Esophagus muscularis mucosa (tissue), 4 donors: ENCODE measurements at regions not wholly inside any gene's neighbourhood (a gene's known extent, or its start where the extent isn't known, plus 50 kb on each side); places are given as distances from the start of the nearest gene placed in this dataset.
A peak's percentile ranks its signal among the peaks of the same experiment; 100 is the strongest.

ENCODE experiments used
- DNase-seq: peaks from one replicate; pipeline ENCODE4 v3.0.0-alpha.2; 2017; ENCODE audit errors: extremely low spot score
- H3K27ac ChIP-seq, 4 donors: fragments of 200-600 bp; sonication (generic); replicated peaks in 1 of 4; 1 replicate in 3 of 4; 2 replicates in 1 of 4; pipeline ENCODE4 v1.5.1; 2016 to 2019; ENCODE audit warnings: mild to moderate bottlenecking in 1 of 4
- H3K27me3 ChIP-seq, 4 donors: fragments of 200-600 bp; sonication (generic); one replicate each; pipeline versions ENCODE4 v1.5.1 to v1.6.0; 2016 to 2019
- H3K36me3 ChIP-seq, 4 donors: fragments of 200-600 bp; sonication (generic); one replicate each; pipeline ENCODE4 v1.5.1; 2016 to 2019
- H3K4me1 ChIP-seq, 4 donors: fragments of 200-600 bp; sonication (generic); one replicate each; pipeline ENCODE4 v1.5.1; 2016 to 2019
- H3K4me3 ChIP-seq, 4 donors: fragments of 200-600 bp; sonication (generic); 1 replicate in 2 of 4; 2 replicates in 2 of 4; pipeline ENCODE4 v1.5.1; 2016 to 2019; ENCODE audit warnings: mild to moderate bottlenecking in 4 of 4, moderate library complexity in 1 of 4
- H3K9me3 ChIP-seq, 4 donors: fragments of 200-600 bp; sonication (generic); 1 replicate in 3 of 4; 2 replicates in 1 of 4; pipeline ENCODE4 v1.5.1; 2016 to 2019
- CTCF ChIP-seq, 3 experiments: fragments of 200-600 bp in 2 of 3; fragments of 450-650 bp in 1 of 3; sonication (generic) in 2 of 3; IDR thresholded peaks; one replicate each; pipeline ENCODE4 v1.5.1; 2017 to 2019; ENCODE audit warnings: antibody characterized with exemption in 3 of 3, mild to moderate bottlenecking in 2 of 3, moderate library complexity in 1 of 3
- EP300 ChIP-seq: sonication (generic); formaldehyde crosslinking; IDR thresholded peaks from one replicate; pipeline ENCODE4 v1.6.1; 2017; ENCODE audit warnings: antibody characterized with exemption
- POLR2A ChIP-seq: fragments of 450-650 bp; IDR thresholded peaks from one replicate; pipeline ENCODE4 v1.6.1; 2017; ENCODE audit warnings: antibody characterized with exemption, moderate library complexity, mild to moderate bottlenecking, low read depth
- POLR2AphosphoS5 ChIP-seq, 2 donors: sonication (generic); formaldehyde crosslinking; IDR thresholded peaks; one replicate each; pipeline ENCODE4 v1.6.1; 2017; ENCODE audit warnings: antibody characterized with exemption in 2 of 2
- WGBS: methylation state at CpG from one replicate; pipeline ENCODE4 v1.1.5; 2018; 5-methylcytosine and 5-hydroxymethylcytosine counted together
- intact Hi-C: fragments of 100-400 bp; cut with DNase I; formaldehyde crosslinking; loops from one replicate; pipeline ENCODE4 v1.15.1; 2023

DNA sequence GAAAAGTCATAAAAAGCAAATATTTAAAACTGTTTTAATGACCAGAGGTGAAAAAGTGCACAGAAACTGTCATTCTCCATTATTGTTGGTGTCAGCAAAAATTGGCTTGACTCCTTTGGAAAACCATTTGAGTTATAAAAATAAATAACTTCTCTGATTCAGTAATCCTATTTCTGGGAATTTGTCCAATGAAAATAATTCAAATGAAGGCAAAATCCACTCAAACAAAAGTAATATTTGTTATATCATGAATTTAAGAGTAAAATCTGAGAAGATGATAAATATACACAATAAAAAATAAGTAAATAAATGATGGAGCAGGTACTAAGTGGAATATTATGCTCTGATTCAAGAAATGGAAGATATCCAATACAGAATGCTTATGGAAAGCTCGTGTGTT is 326.6 kb upstream of the KLF6 start:
- Histone ChIP-seq H3K4me3 (no peak overlapping the region), H3K4me1 (peaks cover 0 to 15% (median 4%) of the 10 kb centered on the region in 4 donors), H3K9me3 (peaks cover 0 to 2% (median 0%) of the 10 kb centered on the region in 4 donors), H3K36me3 (no peaks in the 10 kb centered on the region), H3K27ac (no peak overlapping the region), H3K27me3 (no peaks in the 10 kb centered on the region)
- intact Hi-C loops, result loop anchor here (10.0 kb wide), 1 partner anchor 137 kb away; no protein-coding TSS in a partner anchor
- no peak for TF ChIP-seq POLR2A
- TF ChIP-seq POLR2AphosphoS5 (IDR thresholded peaks at IDR 0.05), result no peak
- no peak for TF ChIP-seq EP300
- no peak for TF ChIP-seq CTCF (IDR thresholded peaks at IDR 0.05)
- no peak for DNase-seq
- 41% methylated on average over 1 of the region's 1 CpG for WGBS

DNA sequence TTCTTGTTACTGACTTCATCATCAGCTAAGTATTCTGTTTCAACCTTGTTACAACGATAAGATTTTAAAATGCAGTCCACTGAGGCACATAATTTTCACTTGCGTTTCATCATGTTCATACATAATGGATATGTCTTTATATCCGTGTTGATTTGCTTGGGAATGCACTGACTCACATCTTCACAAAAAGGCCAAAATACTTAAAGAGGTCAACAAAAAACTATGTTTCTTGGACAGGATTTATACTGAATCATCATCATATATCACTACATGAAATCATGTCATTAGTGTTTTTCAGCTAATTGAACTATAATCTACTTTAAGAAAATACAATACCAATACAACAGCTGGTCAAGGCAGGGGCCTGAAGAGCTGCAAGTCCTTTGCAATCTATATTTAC is 324.5 kb upstream of the KLF6 start:
- H3K27ac ChIP-seq, result no peak overlapping the region
- H3K4me1 ChIP-seq, result peaks cover 0 to 15% (median 4%) of the 10 kb centered on the region in 4 donors
- TF ChIP-seq POLR2AphosphoS5 (IDR thresholded peaks at IDR 0.05), result no peak
- no peak overlapping the region for H3K4me3 ChIP-seq
- 90% methylated on average over 3 of the region's 3 CpGs for WGBS
- no peaks in the 10 kb centered on the region for H3K36me3 ChIP-seq
- no peaks in the 10 kb centered on the region for H3K27me3 ChIP-seq
- DNase-seq, result no peak
- intact Hi-C loops, result no loop called here
- H3K9me3 ChIP-seq, result no peaks in the 10 kb centered on the region

DNA sequence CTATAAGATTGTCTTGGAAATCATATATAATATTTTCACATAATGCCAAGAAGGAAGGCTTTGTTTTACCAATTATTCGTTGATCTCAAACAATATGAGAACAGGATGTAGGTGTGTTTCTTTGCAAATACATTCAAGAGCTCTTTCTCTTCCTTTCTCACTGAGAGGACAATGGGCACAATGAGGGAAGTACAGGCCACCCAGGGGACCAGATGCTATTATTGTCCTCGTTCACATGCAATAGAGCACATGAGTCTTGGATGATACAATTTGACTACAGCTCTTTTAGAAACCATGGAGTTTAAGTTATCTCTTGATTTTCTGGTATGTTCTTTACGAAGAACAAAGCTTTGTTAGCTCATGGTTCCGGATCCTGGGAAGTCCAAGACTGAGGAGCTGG is 323.7 kb upstream of the KLF6 start:
- 96% methylated on average over 4 of the region's 4 CpGs for WGBS
- no peaks in the 10 kb centered on the region for H3K27me3 ChIP-seq
- H3K27ac ChIP-seq, result no peak overlapping the region
- no peaks in the 10 kb centered on the region for H3K9me3 ChIP-seq
- H3K4me1 ChIP-seq, result peaks cover 0 to 15% (median 4%) of the 10 kb centered on the region in 4 donors
- intact Hi-C loops, result no loop called here
- TF ChIP-seq EP300 (no peak), POLR2A (no peak), CTCF (IDR thresholded peaks at IDR 0.05) (no peak), POLR2AphosphoS5 (IDR thresholded peaks at IDR 0.05) (no peak)
- DNase-seq, result no peak
- H3K4me3 ChIP-seq, result no peak overlapping the region
- H3K36me3 ChIP-seq, result no peaks in the 10 kb centered on the region

GRCh38 chr10:4107285-4107851 is 322.4 kb upstream of the KLF6 start:
- H3K27me3 ChIP-seq, result no peaks in the 10 kb centered on the region
- no peaks in the 10 kb centered on the region for H3K9me3 ChIP-seq
- intact Hi-C loops, result no loop called here
- no peak overlapping the region for H3K27ac ChIP-seq
- TF ChIP-seq POLR2AphosphoS5 (IDR thresholded peaks at IDR 0.05) (no peak), POLR2A (no peak), EP300 (no peak), CTCF (IDR thresholded peaks at IDR 0.05) (no peak)
- H3K4me1 ChIP-seq, result peaks cover 0 to 15% (median 4%) of the 10 kb centered on the region in 4 donors
- H3K36me3 ChIP-seq, result no peaks in the 10 kb centered on the region
- 75% methylated on average over 6 of the region's 6 CpGs for WGBS
- no peak for DNase-seq
- peak overlapping the region in 1 of 4 donors; percentile 4 for H3K4me3 ChIP-seq

DNA sequence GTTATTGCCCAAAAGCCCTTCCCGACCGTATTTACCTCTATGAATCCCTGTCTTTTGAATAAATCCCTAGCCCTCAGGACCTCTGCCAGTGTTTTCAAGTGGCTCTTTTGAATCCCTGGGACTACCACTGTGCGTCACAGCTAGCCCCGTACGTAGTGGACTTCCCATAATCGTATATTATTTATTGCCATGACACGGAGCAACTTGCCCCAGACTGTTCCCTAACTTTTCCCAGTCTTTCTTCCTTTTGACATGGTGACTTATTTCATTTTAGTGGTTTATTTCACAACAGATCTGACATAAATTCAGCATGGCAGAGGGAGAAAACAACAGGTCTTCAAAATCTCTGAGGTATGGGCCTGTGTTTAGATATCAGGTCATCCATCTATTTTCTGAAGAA is 318.6 kb upstream of the KLF6 start:
- no peak for TF ChIP-seq POLR2AphosphoS5 (IDR thresholded peaks at IDR 0.05)
- no peak for TF ChIP-seq POLR2A
- no peak for TF ChIP-seq EP300
- no peak for TF ChIP-seq CTCF (IDR thresholded peaks at IDR 0.05)
- H3K36me3 ChIP-seq, result no peaks in the 10 kb centered on the region
- no peak for DNase-seq
- H3K9me3 ChIP-seq, result no peaks in the 10 kb centered on the region
- H3K27me3 ChIP-seq, result no peaks in the 10 kb centered on the region
- H3K4me3 ChIP-seq, result no peak overlapping the region
- intact Hi-C loops, result no loop called here
- no peak overlapping the region for H3K27ac ChIP-seq
- 81% methylated on average over 7 of the region's 7 CpGs for WGBS
- peaks cover 0 to 5% (median 0%) of the 10 kb centered on the region in 4 donors for H3K4me1 ChIP-seq
